K562 (cell line): ENCODE measurements at regions not wholly inside any gene's neighbourhood (a gene's known extent, or its start where the extent isn't known, plus 50 kb on each side); places are given as distances from the start of the nearest gene placed in this dataset.
"Not testable (repeated sequence)": the region's sequence is repeated elsewhere in the genome, so short reads cannot be mapped to it uniquely, and the experiment has no call there.

Source experiments
- ATAC-seq: fragments of 200-7000 bp; cut with Tn5 transposase; 3 replicates; pipeline ENCODE4 v1.9.1; 2020; ENCODE audit warnings: moderate library complexity
- BruUV-seq: library from RNA; stranded (reverse); fragments of 400-500 nt; replicated peaks from 2 replicates; lab custom pipeline; 2021; lab: Mats Ljungman, UMichigan
- CTCF ChIA-PET: fragments of 300-600 bp; formaldehyde crosslinking; extraction: SDS; loops from one replicate; lab custom pipeline; 2021; ENCODE audit warnings: low intra/inter-chr PET ratio; lab: Yijun Ruan, JAX
- POLR2A ChIA-PET: fragments of 300-600, 350-650 bp; sonication (Branson Sonifier 250); formaldehyde crosslinking; extraction: SDS; loops from one replicate; lab custom pipeline; 2021; ENCODE audit warnings: antibody characterized with exemption, inconsistent platforms; lab: Yijun Ruan, JAX
- DNase-seq, 4 experiments: peaks; one replicate each; pipeline versions ENCODE4 v3.0.0 to v3.0.0-alpha.2; 2011 to 2018; ENCODE audit warnings: low spot score in 3 of 4, mixed read lengths in 3 of 4; ENCODE audit errors: extremely low read depth in 1 of 4
- FAIRE-seq: peaks from 2 replicates; lab custom pipeline; 2011; peaks lifted over from hg19 to GRCh38; lab: Jason Lieb, UNC
- H2AFZ ChIP-seq: 2 replicates; pipeline ENCODE4 v1.6.0; 2011; ENCODE audit warnings: low read depth, low read length, control low read depth, inconsistent platforms
- H3K27ac ChIP-seq: fragments of 200-600 bp; 3 replicates; pipeline ENCODE4 v1.8.0; 2011; ENCODE audit warnings: low read depth, mild to moderate bottlenecking, control low read depth, inconsistent platforms, low read length, moderate library complexity, mixed read lengths; ENCODE audit errors: extremely low read depth
- H3K27me3 ChIP-seq, 2 experiments: fragments of 300-600 bp in 1 of 2; 2 replicates in 1 of 2; 3 replicates in 1 of 2; pipeline versions ENCODE4 v1.6.0 to v1.8.0; 2011; ENCODE audit warnings: inconsistent platforms in 2 of 2, low read length in 2 of 2, mild to moderate bottlenecking in 1 of 2, mixed read lengths in 1 of 2, moderate library complexity in 1 of 2; ENCODE audit not compliant: control insufficient read depth in 2 of 2, insufficient read depth in 2 of 2
- H3K36me3 ChIP-seq: fragments of 300-600 bp; 3 replicates; pipeline ENCODE4 v1.8.0; 2011; ENCODE audit warnings: mild to moderate bottlenecking, low read length, inconsistent platforms; ENCODE audit not compliant: control insufficient read depth, insufficient read depth
- H3K4me1 ChIP-seq, 2 experiments: fragments of 200-600 bp in 1 of 2; replicated peaks in 1 of 2; 2 replicates in 1 of 2; 3 replicates in 1 of 2; pipeline versions ENCODE4 v1.5.1 to v1.8.0; 2011; ENCODE audit warnings: inconsistent platforms in 2 of 2, low read length in 2 of 2, mild to moderate bottlenecking in 1 of 2, mixed read lengths in 1 of 2, moderate library complexity in 1 of 2; ENCODE audit not compliant: control insufficient read depth in 2 of 2, insufficient read depth in 2 of 2
- H3K4me2 ChIP-seq: 2 replicates; pipeline ENCODE4 v1.6.1; 2011; ENCODE audit warnings: low read length, control low read depth, inconsistent platforms, mixed read lengths; ENCODE audit not compliant: insufficient read depth
- H3K4me3 ChIP-seq: fragments of 200-600 bp; sonication (generic), shearing (Covaris generic); 2 replicates; pipeline ENCODE4 v1.5.1; 2016; ENCODE audit warnings: control low read depth, inconsistent platforms
- H3K79me2 ChIP-seq: fragments of 200-600 bp; 3 replicates; pipeline ENCODE4 v1.8.0; 2011; ENCODE audit warnings: low read length, inconsistent platforms; ENCODE audit not compliant: control insufficient read depth, insufficient read depth
- H3K9ac ChIP-seq, 2 experiments: 2 replicates each; pipeline versions ENCODE4 v1.6.0 to v1.6.1; 2011; ENCODE audit warnings: low read depth in 2 of 2, low read length in 2 of 2, control low read depth in 1 of 2, inconsistent platforms in 1 of 2, mild to moderate bottlenecking in 1 of 2, mixed read lengths in 1 of 2; ENCODE audit not compliant: insufficient read depth in 1 of 2
- H3K9me1 ChIP-seq: one replicate; pipeline ENCODE4 v1.6.0; 2011; ENCODE audit warnings: inconsistent platforms, mild to moderate bottlenecking, low read length, moderate library complexity; ENCODE audit not compliant: control insufficient read depth, insufficient read depth
- H3K9me3 ChIP-seq: replicated peaks from 2 replicates; pipeline ENCODE4 v1.5.1; 2011; ENCODE audit warnings: low read depth, low read length, inconsistent platforms; ENCODE audit not compliant: control insufficient read depth, insufficient read depth
- H4K20me1 ChIP-seq: replicated peaks from 2 replicates; pipeline ENCODE4 v1.6.1; 2011; ENCODE audit warnings: low read length, inconsistent platforms, mixed read lengths; ENCODE audit not compliant: control insufficient read depth, insufficient read depth
- PHB ChIP-seq: fragments of 250-450 bp; sonication (Bioruptor Pico); IDR thresholded peaks from 2 replicates; pipeline ENCODE4 v1.5.0; 2021
- ZFP1 ChIP-seq: fragments of 450-650 bp; formaldehyde crosslinking; IDR thresholded peaks from 2 replicates; pipeline ENCODE4 v1.4.0; 2020; ENCODE audit warnings: mild to moderate bottlenecking, mixed read lengths
- ZNF695 ChIP-seq: fragments of 450-650 bp; formaldehyde crosslinking; IDR thresholded peaks from 2 replicates; pipeline ENCODE4 v1.4.0; 2020; ENCODE audit warnings: mild to moderate bottlenecking, moderate library complexity
- WGBS: fragments of 100-300 bp; shearing (Covaris generic); methylation state at CpG from one replicate; pipeline ENCODE4 v1.1.6; 2016; ENCODE audit warnings: low coverage, mixed read lengths; ENCODE audit not compliant: insufficient coverage; ENCODE audit errors: missing lambda C conversion rate; 5-methylcytosine and 5-hydroxymethylcytosine counted together
- in situ Hi-C: fragments of 300-500 bp; cut with MboI; formaldehyde crosslinking; loops from 4 replicates; pipeline ENCODE4 v1.15.0; 2018; ENCODE audit warnings: inconsistent platforms, mixed read lengths
- intact Hi-C: fragments of 100-400 bp; cut with micrococcal nuclease; formaldehyde crosslinking; loops from 2 replicates; pipeline ENCODE4 v1.14.2; 2022

DNA sequence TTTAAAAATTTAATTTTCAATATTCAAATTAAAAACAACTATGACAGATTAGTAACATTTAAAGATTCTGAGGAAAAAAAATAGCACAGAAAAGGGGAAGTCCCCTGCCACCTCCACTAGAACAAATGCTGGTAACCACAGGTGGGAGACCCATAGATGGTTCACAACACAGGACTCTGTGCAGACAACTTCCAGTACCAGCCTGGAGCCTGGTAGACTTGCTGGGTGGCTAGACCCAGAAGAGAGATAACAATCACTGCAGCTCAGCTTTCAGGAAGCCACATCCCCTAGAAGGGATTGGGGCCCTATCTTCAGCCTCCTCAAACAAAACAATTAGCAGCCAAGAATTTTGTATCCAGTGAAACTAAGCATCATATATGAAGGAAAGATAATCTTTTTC is 179.6 kb upstream of the RND3 start:
- H2AFZ ChIP-seq, H3K4me2 ChIP-seq, BruUV-seq, H3K9me1 ChIP-seq, H4K20me1 ChIP-seq, H3K4me1 ChIP-seq, H3K27me3 ChIP-seq, H3K4me3 ChIP-seq, in situ Hi-C loops, H3K27ac ChIP-seq, H3K36me3 ChIP-seq, DNase-seq, FAIRE-seq, H3K79me2 ChIP-seq, ATAC-seq, H3K9ac ChIP-seq, CTCF ChIA-PET, intact Hi-C loops, H3K9me3 ChIP-seq, POLR2A ChIA-PET: not testable (repeated sequence)

DNA sequence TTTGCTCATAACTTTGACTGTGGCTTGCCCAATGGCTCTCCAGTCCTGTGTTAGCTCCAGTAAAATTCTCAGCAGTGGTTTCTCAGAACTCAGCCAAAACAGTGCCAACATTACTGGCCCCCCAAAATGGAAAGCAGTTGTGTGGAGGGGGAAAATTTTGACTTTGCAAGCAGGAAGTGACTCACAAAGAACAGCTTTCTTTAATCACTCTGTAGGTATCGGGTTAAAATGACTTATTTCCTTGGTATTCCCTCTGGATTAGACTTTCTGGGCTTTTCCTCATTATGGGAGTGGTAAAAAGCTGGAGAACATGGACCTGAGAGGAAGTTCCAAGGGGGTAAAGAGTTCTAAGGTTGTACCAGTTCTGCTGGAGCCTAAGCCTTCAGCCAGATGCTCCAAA is 175.7 kb upstream of the RND3 start:
- Histone ChIP-seq H3K4me2 (no peak overlapping the region), H3K79me2 (no peaks in the 10 kb centered on the region), H3K9me1 (no peaks in the 10 kb centered on the region), H3K36me3 (no peaks in the 10 kb centered on the region), H3K27me3 (no peaks in the 10 kb centered on the region), H2AFZ (no peak overlapping the region), H4K20me1 (no peaks in the 10 kb centered on the region), H3K9ac (no peak overlapping the region), H3K9me3 (0 out of 2 replicates have a peak, but pooled peaks cover 1% of the 10 kb centered on the region), H3K27ac (no peak overlapping the region), H3K4me1 (no peaks in the 10 kb centered on the region), H3K4me3 (no peak overlapping the region)
- 4% methylated on average over 1 of the region's 1 CpG for WGBS
- ChIA-PET POLR2A (no interaction called here), CTCF (no interaction called here)
- FAIRE-seq (no peak), DNase-seq (no peak), ATAC-seq (no peak)
- TF ChIP-seq ZNF695 (CRISPR knock-in tag) (no peak), ZFP1 (CRISPR knock-in tag) (no peak), PHB (CRISPR knock-in tag) (no peak)
- intact Hi-C loops = no loop called here
- in situ Hi-C loops = no loop called here
- no TSS peak for BruUV-seq
